Transverse colon (tissue), 4 donors: ENCODE measurements at regions not wholly inside any gene's neighbourhood (a gene's known extent, or its start where the extent isn't known, plus 50 kb on each side); places are given as distances from the start of the nearest gene placed in this dataset.

Experiments
- DNase-seq: peaks from one replicate; pipeline ENCODE4 v3.0.0-alpha.2; 2019
- H3K27ac ChIP-seq, 4 donors: fragments of 200-600 bp; sonication (generic); 2 replicates each; pipeline ENCODE4 v1.5.1; 2016 to 2018; ENCODE audit warnings: inconsistent platforms in 4 of 4
- H3K27me3 ChIP-seq: fragments of 200-600 bp; sonication (generic); 2 replicates; pipeline ENCODE4 v1.5.1; 2017; ENCODE audit warnings: inconsistent platforms
- H3K36me3 ChIP-seq, 4 donors: fragments of 200-600 bp; sonication (generic); 2 replicates each; pipeline ENCODE4 v1.5.1; 2017 to 2019; ENCODE audit warnings: inconsistent platforms in 4 of 4
- H3K4me1 ChIP-seq, 4 donors: fragments of 200-600 bp; sonication (generic); 2 replicates each; pipeline ENCODE4 v1.5.1; 2017 to 2020; ENCODE audit warnings: inconsistent platforms in 4 of 4
- H3K4me3 ChIP-seq, 4 donors: fragments of 200-600 bp; sonication (generic); 1 replicate in 1 of 4; 2 replicates in 3 of 4; pipeline versions ENCODE4 v1.5.1 to v1.6.1; 2017 to 2019; ENCODE audit warnings: inconsistent platforms in 4 of 4
- H3K9me3 ChIP-seq, 2 donors: fragments of 200-600 bp; sonication (generic); 2 replicates each; pipeline ENCODE4 v1.5.1; 2017 to 2019; ENCODE audit warnings: inconsistent platforms in 2 of 2
- EP300 ChIP-seq: sonication (generic); formaldehyde crosslinking; IDR thresholded peaks from one replicate; pipeline ENCODE4 v1.6.1; 2017; ENCODE audit warnings: antibody characterized with exemption, low read depth
- POLR2A ChIP-seq: fragments of 450-650 bp; IDR thresholded peaks from one replicate; pipeline ENCODE4 v1.6.1; 2016; ENCODE audit warnings: antibody characterized with exemption, mild to moderate bottlenecking, moderate library complexity
- POLR2AphosphoS5 ChIP-seq, 3 donors: sonication (generic); formaldehyde crosslinking; IDR thresholded peaks; one replicate each; pipeline ENCODE4 v1.6.1; 2016; ENCODE audit warnings: antibody characterized with exemption in 3 of 3
- WGBS, 2 donors: methylation state at CpG; one replicate each; pipeline ENCODE4 v1.1.5; 2018; ENCODE audit warnings: low coverage in 1 of 2; 5-methylcytosine and 5-hydroxymethylcytosine counted together
- in situ Hi-C, 4 donors: fragments of 200-750 bp; cut with MboI; loops; one replicate each; pipeline versions ENCODE4 v1.15.0 to v1.15.1; 2017; ENCODE audit warnings: low sequenced_read_pairs in 3 of 4, low pct_ligation_motif_present in 1 of 4, low pct_unique_long_range_greater_than_20kb in 1 of 4
- intact Hi-C: fragments of 100-400 bp; cut with DNase I; formaldehyde crosslinking; loops from one replicate; pipeline ENCODE4 v1.15.1; 2023; ENCODE audit warnings: low total_unique reads
- TF ChIP-seq, protein P1 (sequence below), 5 experiments: fragments of 200-600 bp in 3 of 5; fragments of 450-650 bp in 2 of 5; sonication (generic) in 3 of 5; IDR thresholded peaks; 1 replicate in 2 of 5; 2 replicates in 3 of 5; pipeline ENCODE4 v1.5.1; 2016 to 2017; ENCODE audit warnings: antibody characterized with exemption in 5 of 5, inconsistent platforms in 3 of 5, mild to moderate bottlenecking in 2 of 5, moderate library complexity in 1 of 5

GRCh38 chr3:59545374-59545773 lies 495.5 kb upstream of the CFAP20DC start:
- in situ Hi-C loops: no loop called here

DNA sequence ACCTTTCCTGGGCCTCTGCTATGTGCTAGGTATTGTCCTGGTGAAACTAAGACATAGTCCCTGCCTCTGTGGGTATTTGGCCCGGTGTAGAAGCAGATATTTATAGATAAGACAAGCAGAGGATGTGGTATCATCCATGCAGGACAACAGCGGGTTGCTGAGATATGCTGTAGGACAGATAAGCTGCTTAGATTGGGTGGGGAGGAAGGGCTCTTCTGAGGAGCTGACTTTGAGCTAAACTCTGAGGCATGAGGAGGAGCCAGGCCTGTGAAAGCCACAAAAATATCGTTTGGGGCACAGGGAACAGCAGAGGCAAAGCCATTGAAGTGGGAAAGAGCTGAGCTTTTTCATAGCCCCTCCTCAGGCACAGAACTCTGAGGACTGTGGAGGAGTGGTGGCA lies 492.5 kb upstream of the CFAP20DC start:
- TF ChIP-seq POLR2A (no peak), POLR2AphosphoS5 (IDR thresholded peaks at IDR 0.05) (no peak), EP300 (no peak)
- TF ChIP-seq, protein P1, sequence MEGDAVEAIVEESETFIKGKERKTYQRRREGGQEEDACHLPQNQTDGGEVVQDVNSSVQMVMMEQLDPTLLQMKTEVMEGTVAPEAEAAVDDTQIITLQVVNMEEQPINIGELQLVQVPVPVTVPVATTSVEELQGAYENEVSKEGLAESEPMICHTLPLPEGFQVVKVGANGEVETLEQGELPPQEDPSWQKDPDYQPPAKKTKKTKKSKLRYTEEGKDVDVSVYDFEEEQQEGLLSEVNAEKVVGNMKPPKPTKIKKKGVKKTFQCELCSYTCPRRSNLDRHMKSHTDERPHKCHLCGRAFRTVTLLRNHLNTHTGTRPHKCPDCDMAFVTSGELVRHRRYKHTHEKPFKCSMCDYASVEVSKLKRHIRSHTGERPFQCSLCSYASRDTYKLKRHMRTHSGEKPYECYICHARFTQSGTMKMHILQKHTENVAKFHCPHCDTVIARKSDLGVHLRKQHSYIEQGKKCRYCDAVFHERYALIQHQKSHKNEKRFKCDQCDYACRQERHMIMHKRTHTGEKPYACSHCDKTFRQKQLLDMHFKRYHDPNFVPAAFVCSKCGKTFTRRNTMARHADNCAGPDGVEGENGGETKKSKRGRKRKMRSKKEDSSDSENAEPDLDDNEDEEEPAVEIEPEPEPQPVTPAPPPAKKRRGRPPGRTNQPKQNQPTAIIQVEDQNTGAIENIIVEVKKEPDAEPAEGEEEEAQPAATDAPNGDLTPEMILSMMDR (IDR thresholded peaks at IDR 0.05): no peak
- Histone ChIP-seq H3K4me3 (no peak overlapping the region), H3K27me3 (no peaks in the 10 kb centered on the region), H3K36me3 (no peaks in the 10 kb centered on the region), H3K9me3 (no peaks in the 10 kb centered on the region), H3K27ac (no peak overlapping the region), H3K4me1 (no peaks in the 10 kb centered on the region)
- in situ Hi-C loops: no loop called here
- WGBS, 2 donors: 63 to 86% methylated on average over 2 to 3 of the region's 3 CpGs
- no peak for DNase-seq
- intact Hi-C loops: no loop called here

More at GRCh38 chr3:59545374-59545773, 495.5 kb upstream of the CFAP20DC start:
- Histone ChIP-seq H3K4me1 (no peaks in the 10 kb centered on the region), H3K36me3 (no peaks in the 10 kb centered on the region), H3K27ac (no peak overlapping the region), H3K4me3 (no peak overlapping the region), H3K9me3 (no peaks in the 10 kb centered on the region), H3K27me3 (no peaks in the 10 kb centered on the region)
- DNase-seq: no peak
- intact Hi-C loops: no loop called here
- TF ChIP-seq, protein P1 (IDR thresholded peaks at IDR 0.05): no peak
- TF ChIP-seq EP300 (no peak), POLR2AphosphoS5 (IDR thresholded peaks at IDR 0.05) (no peak), POLR2A (no peak)
- 72 to 83% methylated on average over 1 of the region's 1 CpG for WGBS, 2 donors

GRCh38 chr3:59540696-59541095 lies 490.9 kb upstream of the CFAP20DC start:
- no peaks in the 10 kb centered on the region for H3K4me1 ChIP-seq
- intact Hi-C loops (no loop called here), in situ Hi-C loops (no loop called here)
- DNase-seq: no peak
- no peak overlapping the region for H3K4me3 ChIP-seq
- no peak overlapping the region for H3K27ac ChIP-seq
- H3K36me3 ChIP-seq: no peaks in the 10 kb centered on the region
- TF ChIP-seq EP300 (no peak), POLR2AphosphoS5 (IDR thresholded peaks at IDR 0.05) (no peak), POLR2A (no peak)
- TF ChIP-seq, protein P1 (IDR thresholded peaks at IDR 0.05): no peak
- H3K27me3 ChIP-seq: no peaks in the 10 kb centered on the region
- WGBS, 2 donors: 75 to 86% methylated on average over 5 of the region's 5 CpGs
- H3K9me3 ChIP-seq: no peaks in the 10 kb centered on the region

DNA sequence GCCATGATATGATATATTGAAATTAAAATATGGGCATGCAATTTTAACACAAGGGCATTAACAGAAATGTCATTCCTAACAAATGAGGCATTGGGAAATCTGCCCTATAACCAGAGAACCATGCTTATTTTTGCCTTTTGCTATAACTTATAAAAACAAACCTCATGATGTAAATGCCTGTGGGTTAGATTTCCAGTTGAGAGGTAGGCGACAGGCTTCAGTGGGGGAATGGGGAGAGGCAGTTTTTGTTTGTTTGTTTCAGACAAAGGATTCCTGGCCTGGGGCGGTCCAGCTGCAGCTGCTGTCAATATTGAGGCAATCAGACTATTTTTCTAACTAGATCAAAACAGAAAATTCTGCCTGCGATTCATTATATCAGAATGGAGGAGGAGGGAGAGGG lies 490.4 kb upstream of the CFAP20DC start:
- 75 to 83% methylated on average over 3 of the region's 3 CpGs for WGBS, 2 donors
- DNase-seq: no peak
- H3K4me1 ChIP-seq: no peaks in the 10 kb centered on the region
- H3K27me3 ChIP-seq: no peaks in the 10 kb centered on the region
- H3K4me3 ChIP-seq: no peak overlapping the region
- no peak for TF ChIP-seq POLR2AphosphoS5 (IDR thresholded peaks at IDR 0.05)
- TF ChIP-seq POLR2A: no peak
- TF ChIP-seq, protein P1 (IDR thresholded peaks at IDR 0.05): no peak
- no peak for TF ChIP-seq EP300
- no peak overlapping the region for H3K27ac ChIP-seq
- H3K9me3 ChIP-seq: no peaks in the 10 kb centered on the region
- no peaks in the 10 kb centered on the region for H3K36me3 ChIP-seq
- in situ Hi-C loops (no loop called here), intact Hi-C loops (no loop called here)
